Tibial artery (tissue), 4 donors: ENCODE measurements at regions not wholly inside any gene's neighbourhood (a gene's known extent, or its start where the extent isn't known, plus 50 kb on each side); places are given as distances from the start of the nearest gene placed in this dataset.
A peak's percentile ranks its signal among the peaks of the same experiment; 100 is the strongest.

ENCODE experiments used
- DNase-seq, 2 donors: peaks; one replicate each; pipeline ENCODE4 v3.0.0-alpha.2; 2019
- H3K27ac ChIP-seq, 2 donors: fragments of 200-600 bp; sonication (generic) in 1 of 2; 1 replicate in 1 of 2; 2 replicates in 1 of 2; pipeline ENCODE4 v1.5.1; 2018 to 2019; ENCODE audit warnings: mild to moderate bottlenecking in 1 of 2
- H3K27me3 ChIP-seq, 2 donors: fragments of 200-600 bp; sonication (generic) in 1 of 2; one replicate each; pipeline versions ENCODE4 v1.5.1 to v1.6.0; 2016 to 2019
- H3K36me3 ChIP-seq, 3 donors: fragments of 200-600 bp; sonication (generic) in 2 of 3; one replicate each; pipeline ENCODE4 v1.5.1; 2016 to 2019; ENCODE audit warnings: mild to moderate bottlenecking in 2 of 3
- H3K4me1 ChIP-seq, 4 donors: fragments of 200-600 bp; sonication (generic) in 2 of 4; 1 replicate in 3 of 4; 2 replicates in 1 of 4; pipeline ENCODE4 v1.5.1; 2016 to 2019
- H3K4me3 ChIP-seq, 2 donors: fragments of 200-600 bp; sonication (generic) in 1 of 2; 1 replicate in 1 of 2; 2 replicates in 1 of 2; pipeline ENCODE4 v1.5.1; 2018 to 2019; ENCODE audit warnings: mild to moderate bottlenecking in 2 of 2
- H3K9me3 ChIP-seq, 3 donors: fragments of 200-600 bp; sonication (generic) in 1 of 3; one replicate each; pipeline ENCODE4 v1.5.1; 2016 to 2019
- CTCF ChIP-seq, 2 experiments: fragments of 200-600 bp in 1 of 2; fragments of 450-650 bp in 1 of 2; IDR thresholded peaks; one replicate each; pipeline ENCODE4 v1.5.1; 2017 to 2019; ENCODE audit warnings: antibody characterized with exemption in 2 of 2, mild to moderate bottlenecking in 1 of 2, moderate library complexity in 1 of 2
- intact Hi-C: fragments of 100-400 bp; cut with DNase I; formaldehyde crosslinking; loops from one replicate; pipeline ENCODE4 v1.15.0; 2023; ENCODE audit warnings: low total_unique reads

GRCh38 chr6:169971081-169971861, 219.8 kb downstream of the ERMARD start:
- H3K4me3 ChIP-seq: no peak overlapping the region
- peak in 1 of 2 donors; percentile 56 for DNase-seq
- no peak overlapping the region for H3K27ac ChIP-seq
- H3K9me3 ChIP-seq: no peaks in the 10 kb centered on the region
- no peaks in the 10 kb centered on the region for H3K36me3 ChIP-seq
- no peak for TF ChIP-seq CTCF (IDR thresholded peaks at IDR 0.05)
- intact Hi-C loops: no loop called here
- peaks cover 0 to 15% of the 10 kb centered on the region in 2 donors for H3K27me3 ChIP-seq
- H3K4me1 ChIP-seq: no peaks in the 10 kb centered on the region

DNA sequence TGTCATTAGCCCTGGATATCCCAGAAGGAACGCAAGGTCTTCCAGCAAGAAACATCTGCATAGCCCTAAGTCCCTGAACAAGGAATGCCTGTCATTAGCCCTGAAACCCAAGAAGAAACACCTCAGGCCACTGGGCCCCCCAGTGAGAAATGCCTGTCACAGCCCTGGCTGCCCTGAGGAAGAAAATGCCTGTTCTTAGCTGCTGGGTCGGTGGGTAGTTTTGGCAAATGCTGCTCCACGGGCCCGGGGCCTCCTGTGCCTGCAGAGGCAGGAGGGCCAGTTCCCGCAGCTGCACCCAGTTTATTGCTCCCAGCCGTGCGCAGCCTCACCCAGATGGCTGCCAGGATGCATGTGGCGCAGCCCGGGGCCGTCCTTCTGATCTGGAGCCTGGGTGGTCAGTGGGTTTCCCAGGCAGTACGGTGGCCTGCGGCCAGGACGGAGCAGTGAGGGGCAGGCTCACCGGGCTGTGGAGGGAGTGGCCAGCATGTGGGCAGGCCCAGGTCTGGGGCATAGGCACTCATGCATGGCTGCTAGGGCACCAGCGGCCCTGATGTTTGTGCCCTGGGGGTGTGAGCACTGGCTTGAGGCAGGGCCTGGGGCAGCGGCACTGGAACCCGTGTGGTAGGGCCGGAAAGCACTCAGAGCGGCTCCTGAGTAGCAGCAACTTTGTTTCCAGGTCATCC, 219.0 kb downstream of the ERMARD start:
- no peak for TF ChIP-seq CTCF (IDR thresholded peaks at IDR 0.05)
- Histone ChIP-seq H3K9me3 (no peaks in the 10 kb centered on the region), H3K27ac (no peak overlapping the region), H3K36me3 (no peaks in the 10 kb centered on the region), H3K4me1 (no peaks in the 10 kb centered on the region), H3K4me3 (no peak overlapping the region), H3K27me3 (peaks cover 0 to 11% of the 10 kb centered on the region in 2 donors)
- intact Hi-C loops: no loop called here
- DNase-seq: peak in 1 of 2 donors; percentile 61

DNA sequence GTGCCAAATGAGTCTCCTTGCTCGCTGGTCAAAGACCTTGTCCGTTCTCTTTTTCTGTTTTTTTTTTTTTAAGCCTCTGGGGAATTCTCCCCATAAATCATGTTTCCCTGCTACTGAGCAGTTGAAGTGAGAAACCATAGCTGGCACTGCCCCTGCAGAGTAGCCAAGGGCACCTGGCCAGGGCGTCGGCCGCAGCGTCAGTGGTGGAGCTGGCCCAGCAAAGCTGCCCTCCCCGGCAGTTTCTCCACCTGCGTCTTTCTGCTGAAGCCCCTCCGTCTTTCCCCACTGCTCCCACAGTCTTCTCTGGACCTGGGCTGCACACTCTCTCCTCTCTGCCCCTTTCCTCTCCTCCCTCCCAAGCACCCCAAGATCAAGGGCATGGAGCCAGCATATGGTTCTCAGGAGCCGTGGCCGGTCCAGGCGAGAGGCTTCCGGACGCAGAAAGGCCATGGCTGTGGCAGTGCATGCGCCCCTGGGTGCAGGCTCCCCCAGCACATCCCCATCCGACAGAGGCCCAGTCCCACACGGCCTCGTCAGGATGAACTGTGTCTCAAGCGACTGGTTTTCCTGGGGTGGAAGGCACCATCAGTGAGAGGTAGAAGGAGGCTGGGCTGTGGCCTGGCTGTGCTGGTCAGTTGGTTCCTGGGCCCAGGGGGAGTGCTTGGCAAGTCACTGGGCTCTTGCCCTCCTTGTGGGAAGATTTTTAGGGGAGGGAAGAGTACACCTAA, 218.1 kb downstream of the ERMARD start:
- no peak for TF ChIP-seq CTCF (IDR thresholded peaks at IDR 0.05)
- H3K4me3 ChIP-seq: no peak overlapping the region
- intact Hi-C loops: no loop called here

DNA sequence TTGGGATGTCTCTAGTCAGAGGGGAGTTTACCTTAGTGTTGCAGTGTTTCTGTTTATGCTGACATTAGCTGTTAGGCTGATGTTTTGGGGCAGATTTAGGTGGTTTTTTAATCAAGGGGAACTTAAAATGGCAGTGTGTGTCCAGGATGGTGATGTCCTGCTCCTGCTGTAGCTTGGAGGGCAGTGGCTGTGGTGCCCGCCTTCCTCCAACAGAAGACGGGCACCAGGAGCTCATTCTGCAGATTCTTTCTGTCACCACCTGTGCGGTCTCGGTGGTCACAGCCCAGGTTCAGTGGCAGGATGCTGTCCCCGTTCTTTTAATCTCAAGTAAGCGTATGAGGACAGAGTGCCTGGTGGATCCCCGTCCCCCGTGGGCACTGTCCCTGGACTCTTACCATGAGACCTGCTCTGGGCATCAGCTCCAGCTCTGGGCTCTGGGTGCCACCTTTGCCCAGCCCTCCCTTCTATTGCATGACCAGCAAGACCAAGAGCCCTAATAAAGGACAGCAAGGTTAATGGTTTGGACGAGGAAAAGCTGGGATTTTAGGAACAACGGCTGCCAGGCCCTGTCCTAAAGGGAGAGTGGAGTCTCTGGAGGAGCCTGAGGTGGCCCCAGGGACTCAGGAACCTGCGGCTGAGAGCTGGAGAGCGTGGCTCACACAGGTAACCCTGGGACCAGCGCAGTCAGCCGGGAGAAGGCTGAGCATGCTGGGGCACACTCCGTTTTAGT, 217.3 kb downstream of the ERMARD start:
- intact Hi-C loops: no loop called here
- Histone ChIP-seq H3K4me1 (no peaks in the 10 kb centered on the region), H3K4me3 (no peak overlapping the region), H3K27ac (no peak overlapping the region), H3K36me3 (no peaks in the 10 kb centered on the region), H3K9me3 (no peaks in the 10 kb centered on the region), H3K27me3 (peaks cover 0 to 6% of the 10 kb centered on the region in 2 donors)
- TF ChIP-seq CTCF (IDR thresholded peaks at IDR 0.05): no peak
- DNase-seq: no peak

More for the DNA sequence above, 218.1 kb downstream of the ERMARD start:
- Histone ChIP-seq H3K27ac (no peak overlapping the region), H3K27me3 (peaks cover 0 to 5% of the 10 kb centered on the region in 2 donors), H3K36me3 (no peaks in the 10 kb centered on the region), H3K9me3 (no peaks in the 10 kb centered on the region), H3K4me1 (no peaks in the 10 kb centered on the region)
- peak in 1 of 2 donors; percentile 46 for DNase-seq

DNA sequence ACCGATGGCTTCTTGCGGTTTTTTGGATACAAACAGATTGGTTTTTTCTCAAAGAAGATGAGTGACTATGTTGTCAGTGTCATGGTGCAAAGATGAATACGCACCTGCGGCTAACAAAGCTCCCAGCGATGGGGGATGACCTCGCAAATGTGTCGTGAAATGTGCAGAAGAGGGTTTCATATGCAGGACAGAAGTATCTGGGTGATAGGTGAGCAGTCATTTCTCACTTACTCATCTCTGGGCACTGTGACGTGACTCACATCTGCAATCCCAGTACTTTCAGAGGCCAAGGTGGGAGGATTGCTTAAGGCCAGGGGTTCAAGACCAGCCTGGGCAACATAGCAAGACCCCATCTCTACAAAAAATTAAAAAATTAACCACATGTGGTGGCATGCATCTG, 216.3 kb downstream of the ERMARD start:
- H3K27me3 ChIP-seq: peaks cover 0 to 15% of the 10 kb centered on the region in 2 donors
- no peaks in the 10 kb centered on the region for H3K4me1 ChIP-seq
- intact Hi-C loops: no loop called here
- H3K4me3 ChIP-seq: no peak overlapping the region
- no peaks in the 10 kb centered on the region for H3K36me3 ChIP-seq
- TF ChIP-seq CTCF (IDR thresholded peaks at IDR 0.05): no peak
- no peak overlapping the region for H3K27ac ChIP-seq
- no peaks in the 10 kb centered on the region for H3K9me3 ChIP-seq
- peak in 1 of 2 donors; percentile 38 for DNase-seq
